ENCODE measurements at regions not wholly inside any gene's neighbourhood (a gene's known extent, or its start where the extent isn't known, plus 50 kb on each side); places are given as distances from the start of the nearest gene placed in this dataset.

GRCh38 chr1:54497338-54497737 is 50.7 kb upstream of the ACOT11 start:
- no peak for DNase-seq (ENCODE audit: low read depth in 1 of 2, low spot score in 1 of 2)

- DNase-seq (ENCODE audit: low read depth in 1 of 2, low spot score in 1 of 2), result no peak
Observed at GRCh38 chr1:54495954-54496353, 52.1 kb upstream of the ACOT11 start.

DNA sequence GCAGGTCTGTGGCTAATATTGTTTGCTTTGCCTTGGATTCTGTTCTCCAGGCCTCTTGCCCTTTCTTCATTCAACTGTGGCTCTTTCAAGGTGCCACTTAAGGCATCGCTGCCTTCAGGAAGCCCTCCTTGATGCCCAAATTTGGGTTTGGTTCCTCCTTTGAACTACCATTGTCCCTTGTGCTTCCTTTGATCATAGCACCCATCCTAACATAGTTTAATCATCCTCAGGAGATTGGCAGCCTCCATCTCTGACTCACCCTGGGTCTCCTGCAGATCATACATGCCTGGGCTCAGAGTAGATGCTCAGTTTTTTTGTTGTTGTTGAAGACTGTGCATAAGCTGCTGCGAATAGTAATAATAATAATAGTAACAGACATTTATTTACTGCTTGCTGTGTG is 54.4 kb upstream of the ACOT11 start:
- DNase-seq (ENCODE audit: low read depth in 1 of 2, low spot score in 1 of 2), result no peak

DNA sequence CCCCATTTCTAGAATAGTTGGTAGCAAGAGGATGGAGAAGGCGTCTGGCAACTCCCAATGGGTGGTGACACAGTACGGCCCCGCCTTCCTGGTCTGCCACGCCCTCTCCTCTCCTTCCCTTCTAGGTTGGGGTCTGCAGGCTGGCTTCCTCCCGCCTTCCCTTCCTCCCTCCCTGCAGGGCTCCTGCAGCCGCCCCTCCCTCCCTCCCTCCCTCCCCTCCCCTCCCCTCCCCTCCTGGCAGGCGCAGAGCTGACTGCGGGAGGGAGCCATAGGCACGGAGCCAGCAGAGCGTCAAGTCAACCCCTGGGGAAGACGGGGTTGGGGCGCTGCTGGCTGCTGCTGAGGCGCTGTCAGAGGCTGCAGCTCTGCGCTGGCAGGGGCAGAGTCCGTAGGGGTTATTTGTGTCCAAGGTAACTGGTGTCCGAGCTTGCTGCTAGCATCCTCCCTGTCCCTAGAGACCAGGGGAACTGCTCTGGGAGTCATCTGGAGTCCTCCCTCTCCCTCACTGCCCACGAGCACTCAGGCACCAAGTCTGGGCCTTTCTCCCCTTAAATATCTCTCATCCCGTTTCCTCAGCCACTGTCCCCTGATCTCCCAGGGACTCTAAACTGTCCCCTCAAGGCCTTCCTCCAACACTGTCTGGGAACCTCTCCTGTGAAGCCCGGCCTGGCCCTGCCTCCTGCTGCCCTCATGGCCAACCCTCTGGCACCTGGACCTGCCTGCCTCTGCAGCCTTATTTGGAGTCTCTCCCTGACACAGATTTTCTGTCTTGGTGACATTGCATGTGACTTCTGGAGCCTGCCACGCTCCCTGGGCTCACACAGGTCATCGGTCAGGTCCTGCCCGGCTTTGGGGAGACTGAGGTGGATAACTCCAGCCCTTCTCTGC is 57.4 kb upstream of the ACOT11 start:
- no peak for DNase-seq (ENCODE audit: low read depth in 1 of 2, low spot score in 1 of 2)

GRCh38 chr1:54489627-54490250 is 58.3 kb upstream of the ACOT11 start:
- no peak for DNase-seq (ENCODE audit: low read depth in 1 of 2, low spot score in 1 of 2)

- peak; percentile 54 to 60 for DNase-seq (ENCODE audit: low read depth in 1 of 2, low spot score in 1 of 2)
Observed at GRCh38 chr1:54488779-54489626, 59.0 kb upstream of the ACOT11 start.

- DNase-seq (ENCODE audit: low read depth in 1 of 2, low spot score in 1 of 2), result peak; percentile 59 to 69
Observed at GRCh38 chr1:54488065-54488750, 59.8 kb upstream of the ACOT11 start.

- no peak for DNase-seq (ENCODE audit: low read depth in 1 of 2, low spot score in 1 of 2)
Observed at GRCh38 chr1:54487571-54488050, 60.4 kb upstream of the ACOT11 start.

DNA sequence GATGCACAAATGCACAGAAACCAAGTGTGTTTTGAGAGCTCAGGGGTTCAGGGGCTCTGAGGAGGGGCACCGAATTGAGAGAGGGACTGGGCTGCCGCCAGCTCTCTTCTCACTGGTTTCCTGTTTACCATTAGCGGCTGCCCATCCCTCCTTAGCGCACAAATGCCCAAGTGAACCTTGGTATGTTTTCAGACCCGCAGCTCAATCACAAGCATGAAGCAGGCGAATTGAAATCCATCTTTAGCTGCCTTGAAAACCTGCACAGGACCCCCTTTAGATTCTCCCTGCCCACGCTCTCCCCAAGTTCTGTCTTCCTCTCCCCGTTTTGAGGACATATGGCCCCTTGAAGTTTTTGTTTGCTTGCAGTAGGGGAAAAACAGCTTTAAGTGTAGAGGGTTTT is 61.1 kb upstream of the ACOT11 start:
- no peak for DNase-seq (ENCODE audit: low read depth in 1 of 2, low spot score in 1 of 2)

DNA sequence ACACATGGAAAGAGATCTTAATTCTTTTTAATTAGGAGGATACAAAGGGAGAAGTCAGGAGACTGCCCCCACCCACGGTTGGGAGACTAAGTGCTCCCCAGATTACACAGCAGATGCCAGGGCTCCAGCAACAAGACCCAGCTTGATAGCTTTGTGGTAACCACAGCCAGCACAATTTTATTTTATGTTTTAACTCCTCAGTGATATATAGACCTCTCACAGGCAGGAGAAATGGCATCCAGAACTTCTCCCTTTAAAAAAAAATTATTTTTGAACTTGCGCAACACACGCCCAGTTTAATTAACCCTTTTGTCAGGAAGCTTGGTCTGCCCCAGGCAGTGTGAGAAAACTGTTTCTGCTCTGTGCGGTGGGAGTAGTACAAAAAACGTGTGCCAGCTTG is 62.6 kb upstream of the ACOT11 start:
- no peak for DNase-seq (ENCODE audit: low read depth in 1 of 2, low spot score in 1 of 2)

- DNase-seq (ENCODE audit: low read depth in 1 of 2, low spot score in 1 of 2), result no peak
Observed at GRCh38 chr1:54483875-54484437, 64.1 kb upstream of the ACOT11 start.

DNA sequence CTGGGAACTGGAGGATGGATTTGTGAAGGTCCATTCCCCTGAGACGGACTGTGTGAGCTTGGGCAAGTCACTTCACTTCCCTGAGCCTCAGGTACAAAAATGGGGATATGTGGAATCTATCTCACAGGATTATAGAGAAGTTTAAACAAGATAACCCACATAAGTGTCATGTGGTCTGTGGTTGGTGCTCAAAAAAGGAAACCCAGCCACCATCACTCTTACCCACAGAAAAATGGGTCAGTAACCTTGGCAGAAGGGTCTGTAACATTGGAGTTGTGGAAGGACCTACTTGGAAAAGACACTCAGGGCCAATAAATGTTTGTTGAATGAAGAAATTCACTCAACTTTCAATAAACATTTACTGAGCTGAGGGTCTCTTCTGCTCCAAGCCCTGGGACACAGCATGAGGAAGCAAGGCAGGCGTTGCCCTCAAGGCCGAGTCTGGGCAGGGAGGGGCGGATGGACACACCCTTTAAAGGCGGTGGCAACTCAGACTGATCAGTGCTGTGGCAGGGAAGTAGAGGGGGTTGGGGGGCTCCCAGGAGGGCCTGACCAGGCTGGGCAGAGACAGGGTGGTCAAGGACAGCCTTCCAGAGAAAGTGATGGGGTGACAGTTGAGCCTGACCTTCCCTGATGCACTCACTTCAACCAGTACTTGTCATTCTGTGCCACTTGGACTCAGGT is 66.7 kb upstream of the ACOT11 start:
- no peak for DNase-seq (ENCODE audit: low read depth in 1 of 2, low spot score in 1 of 2)

DNA sequence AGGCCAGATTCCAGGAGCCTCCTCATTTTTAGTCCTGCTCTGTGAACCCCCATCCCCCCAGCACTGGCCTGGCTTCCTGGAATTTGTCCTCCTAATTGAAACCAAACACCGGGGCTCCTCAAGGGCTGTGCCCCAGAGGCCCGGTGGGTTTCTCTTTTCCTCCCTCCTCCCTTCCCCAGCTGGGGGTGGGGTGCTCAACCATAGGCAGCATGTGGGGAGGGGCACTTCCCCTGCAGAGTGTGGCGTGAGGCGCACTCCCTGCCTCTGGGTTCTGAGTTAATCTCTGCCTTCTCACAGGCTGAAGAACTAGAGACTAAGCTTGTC is 67.5 kb upstream of the ACOT11 start:
- DNase-seq (ENCODE audit: low read depth in 1 of 2, low spot score in 1 of 2), result no peak

GRCh38 chr1:54479841-54480524 is 68.0 kb upstream of the ACOT11 start:
- DNase-seq (ENCODE audit: low read depth in 1 of 2, low spot score in 1 of 2), result no peak

GRCh38 chr1:54479251-54479650 is 68.8 kb upstream of the ACOT11 start:
- no peak for DNase-seq (ENCODE audit: low read depth in 1 of 2, low spot score in 1 of 2)

DNA sequence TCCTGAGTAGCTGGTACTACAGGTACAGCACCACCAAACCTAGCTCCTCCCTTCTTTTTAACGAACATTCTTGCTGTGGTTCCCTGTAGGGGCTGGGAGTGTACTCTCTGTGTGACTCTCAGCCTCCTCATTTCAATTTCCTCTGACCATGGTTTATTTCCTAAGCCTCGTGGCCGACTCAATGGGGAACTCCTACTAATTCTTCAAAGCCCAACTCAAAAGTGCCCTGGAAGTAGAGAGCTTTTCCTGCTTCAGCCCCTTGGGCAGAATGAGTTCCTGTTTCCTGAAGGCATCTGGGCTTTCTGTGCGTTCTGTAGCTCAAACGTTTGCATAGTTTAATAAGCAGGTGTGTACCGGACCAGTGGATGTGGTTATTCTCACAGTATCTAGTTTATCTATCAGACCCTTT is 70.9 kb upstream of the ACOT11 start:
- no peak for DNase-seq (ENCODE audit: low read depth in 1 of 2, low spot score in 1 of 2)

DNA sequence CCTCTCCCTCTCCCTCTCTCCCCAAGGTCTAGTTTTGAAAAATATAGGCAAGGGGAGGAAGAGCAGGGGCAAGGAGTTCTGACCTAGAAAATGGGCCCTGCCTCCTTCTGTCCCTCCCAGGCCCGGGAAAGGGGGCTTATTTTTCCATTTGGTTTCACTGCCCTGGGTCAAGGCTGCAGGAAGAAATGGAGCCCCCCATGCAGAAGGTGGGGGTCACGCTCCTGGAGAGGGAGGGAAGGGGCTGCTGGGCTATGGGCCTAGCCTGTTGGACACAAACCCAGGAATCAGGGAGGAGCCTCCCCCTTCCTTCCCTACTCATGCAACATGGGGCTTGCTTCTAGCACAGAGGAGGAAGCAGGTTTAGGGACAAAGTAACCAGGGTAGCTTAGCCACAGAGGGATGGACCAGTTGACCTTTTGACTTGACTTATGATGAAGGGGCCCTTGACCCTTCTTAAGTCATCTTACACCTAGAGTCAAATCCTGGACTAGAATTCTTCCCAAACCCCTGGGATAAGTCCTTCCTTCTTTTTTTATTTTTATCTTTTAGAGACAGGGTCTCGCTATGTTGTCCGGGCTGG is 70.4 kb upstream of the SSBP3 start:
- DNase-seq (ENCODE audit: low read depth in 1 of 2, low spot score in 1 of 2), result no peak

DNA sequence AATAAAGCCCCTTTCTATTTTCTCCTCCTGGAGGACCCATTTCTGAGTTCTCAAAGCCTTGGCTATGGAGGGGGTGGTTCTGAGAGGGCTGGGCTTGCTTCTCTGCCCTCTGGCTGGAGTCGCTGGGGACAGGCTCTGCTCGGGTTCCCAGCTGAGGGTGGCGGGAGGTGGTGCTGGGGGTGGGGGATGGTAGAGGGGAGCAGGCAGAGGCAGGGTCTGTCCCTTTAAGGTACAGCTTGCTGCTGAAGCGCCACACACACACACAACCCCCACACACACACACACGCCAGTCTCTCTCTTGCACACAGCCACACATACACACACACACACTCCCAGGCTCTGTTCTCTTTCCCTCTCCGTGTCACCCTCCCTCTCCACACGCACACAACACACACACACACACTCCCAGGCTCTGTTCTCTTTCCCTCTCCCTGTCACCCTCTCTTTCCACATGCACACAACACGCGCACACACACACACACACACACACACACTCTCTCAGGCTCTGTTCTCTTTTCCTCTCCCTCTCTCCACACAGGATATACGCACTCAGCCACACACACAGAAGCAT is 69.8 kb upstream of the SSBP3 start:
- no peak for DNase-seq (ENCODE audit: low read depth in 1 of 2, low spot score in 1 of 2)

DNA sequence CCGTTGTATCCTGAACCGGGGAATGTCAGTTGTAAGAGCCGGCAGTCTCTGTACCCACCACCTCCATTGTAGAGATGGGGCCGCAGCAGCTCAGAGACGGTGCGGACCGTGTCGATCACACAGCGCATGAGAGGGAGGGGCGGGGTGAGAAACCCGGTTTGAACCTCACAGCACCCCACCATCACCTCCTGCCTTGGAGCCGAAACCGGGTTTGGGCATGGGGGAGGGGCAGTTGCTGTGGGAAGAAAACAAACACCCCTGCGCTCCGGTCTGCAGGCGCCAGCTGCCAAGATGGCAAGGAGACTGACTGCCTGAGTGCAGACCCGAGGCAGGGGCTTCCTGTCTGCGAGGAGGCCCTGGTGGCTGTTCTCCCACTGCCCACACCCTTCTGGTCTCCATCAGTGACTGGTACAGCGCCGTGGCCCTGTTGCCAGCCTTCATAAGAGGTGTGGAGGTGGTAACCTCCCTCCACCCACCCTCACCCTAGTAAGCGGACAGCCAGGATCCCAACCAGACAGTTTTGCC is 69.2 kb upstream of the SSBP3 start:
- no peak for DNase-seq (ENCODE audit: low read depth in 1 of 2, low spot score in 1 of 2)

Data from stimulated activated CD4-positive, alpha-beta T cell treated with anti-CD3 and anti-CD28 coated beads, Interleukin-15, amount 100 ng/mL, for 1 hour (primary cell).